Stimulated activated naive CD4-positive, alpha-beta T cell treated with Interleukin-2 at 50 U/mL for 16 hours (primary cell): ENCODE measurements at regions not wholly inside any gene's neighbourhood (a gene's known extent, or its start where the extent isn't known, plus 50 kb on each side); places are given as distances from the start of the nearest gene placed in this dataset.

Experiments
- DNase-seq: peaks from one replicate; lab custom pipeline; 2025; lab: John Stamatoyannopoulos, UW

GRCh38 chr15:47577461-47577860 is 139.8 kb upstream of the SEMA6D start:
- no peak for DNase-seq

- DNase-seq, result no peak
Observed at GRCh38 chr15:47582233-47582632, 135.1 kb upstream of the SEMA6D start.

- no peak for DNase-seq
Observed at GRCh38 chr15:47584316-47584715, 133.0 kb upstream of the SEMA6D start.

GRCh38 chr15:47586653-47587224 is 130.6 kb upstream of the SEMA6D start:
- no peak for DNase-seq

GRCh38 chr15:47587940-47588802 is 129.1 kb upstream of the SEMA6D start:
- DNase-seq, result no peak

GRCh38 chr15:47588958-47589357 is 128.3 kb upstream of the SEMA6D start:
- no peak for DNase-seq

- DNase-seq, result no peak
Observed at GRCh38 chr15:47598996-47599395, 118.3 kb upstream of the SEMA6D start.

- DNase-seq, result no peak
Observed at GRCh38 chr15:47599806-47600205, 117.5 kb upstream of the SEMA6D start.

- DNase-seq, result no peak
Observed at GRCh38 chr15:47602121-47602520, 115.2 kb upstream of the SEMA6D start.

GRCh38 chr15:47603026-47603425 is 114.3 kb upstream of the SEMA6D start:
- no peak for DNase-seq

GRCh38 chr15:47607695-47608094 is 109.6 kb upstream of the SEMA6D start:
- DNase-seq, result no peak

GRCh38 chr15:47609693-47610092 is 107.6 kb upstream of the SEMA6D start:
- DNase-seq, result no peak

- no peak for DNase-seq
Observed at GRCh38 chr15:47610736-47611135, 106.6 kb upstream of the SEMA6D start.

GRCh38 chr15:47614360-47615011 is 102.8 kb upstream of the SEMA6D start:
- DNase-seq, result no peak

- DNase-seq, result no peak
Observed at GRCh38 chr15:47616876-47617275, 100.4 kb upstream of the SEMA6D start.

- DNase-seq, result no peak
Observed at GRCh38 chr15:47618241-47618640, 99.1 kb upstream of the SEMA6D start.

GRCh38 chr15:47620960-47621681 is 96.2 kb upstream of the SEMA6D start:
- DNase-seq, result no peak

- DNase-seq, result no peak
Observed at GRCh38 chr15:47622055-47622454, 95.2 kb upstream of the SEMA6D start.

- no peak for DNase-seq
Observed at GRCh38 chr15:47624503-47624902, 92.8 kb upstream of the SEMA6D start.

- DNase-seq, result no peak
Observed at GRCh38 chr15:47639042-47639441, 78.3 kb upstream of the SEMA6D start.

GRCh38 chr15:47640079-47640478 is 77.2 kb upstream of the SEMA6D start:
- no peak for DNase-seq

GRCh38 chr15:47640901-47641300 is 76.4 kb upstream of the SEMA6D start:
- no peak for DNase-seq

GRCh38 chr15:47644722-47645121 is 72.6 kb upstream of the SEMA6D start:
- no peak for DNase-seq
